ENCODE measurements at regions not wholly inside any gene's neighbourhood (a gene's known extent, or its start where the extent isn't known, plus 50 kb on each side); places are given as distances from the start of the nearest gene placed in this dataset.
A peak's percentile ranks its signal among the peaks of the same experiment; 100 is the strongest.

GRCh38 chr12:127635838-127636237 lies 631.1 kb upstream of the TMEM132C start:
- H3K27ac ChIP-seq (ENCODE audit: low read depth in 2 of 2, low read length in 2 of 2), result no peak overlapping the region
- H3K9ac ChIP-seq (ENCODE audit: low read length in 3 of 3), result no peak overlapping the region
- H3K4me1 ChIP-seq (ENCODE audit: control insufficient read depth in 2 of 3, insufficient read depth in 2 of 3, low read depth in 1 of 3, low read length in 3 of 3), result no peaks in the 10 kb centered on the region
- DNase-seq (no peak), FAIRE-seq (no peak)
- H3K9me3 ChIP-seq (ENCODE audit: control insufficient read depth in 2 of 3, insufficient read depth in 1 of 3, low read length in 3 of 3), result no peaks in the 10 kb centered on the region
- H3K36me3 ChIP-seq (ENCODE audit: control insufficient read depth in 2 of 3, insufficient read depth in 3 of 3, low read length in 3 of 3), result no peaks in the 10 kb centered on the region
- no peak overlapping the region for H3K4me3 ChIP-seq (ENCODE audit: low read length in 3 of 3)
- intact Hi-C loops (cut with DNase I), result no loop called here
- H3K27me3 ChIP-seq (ENCODE audit: control insufficient read depth, insufficient read depth, low read length), result no peaks in the 10 kb centered on the region
- TF ChIP-seq CTCF (IDR thresholded peaks at IDR 0.05; ENCODE audit: borderline replicate concordance, extremely low read depth, insufficient read depth), result no peak

GRCh38 chr12:127636882-127637281 lies 630.1 kb upstream of the TMEM132C start:
- no peaks in the 10 kb centered on the region for H3K4me1 ChIP-seq (ENCODE audit: control insufficient read depth in 2 of 3, insufficient read depth in 2 of 3, low read depth in 1 of 3, low read length in 3 of 3)
- intact Hi-C loops (cut with DNase I), result no loop called here
- H3K36me3 ChIP-seq (ENCODE audit: control insufficient read depth in 2 of 3, insufficient read depth in 3 of 3, low read length in 3 of 3), result no peaks in the 10 kb centered on the region
- H3K9me3 ChIP-seq (ENCODE audit: control insufficient read depth in 2 of 3, insufficient read depth in 1 of 3, low read length in 3 of 3), result no peaks in the 10 kb centered on the region
- TF ChIP-seq CTCF (IDR thresholded peaks at IDR 0.05; ENCODE audit: borderline replicate concordance, extremely low read depth, insufficient read depth), result no peak
- H3K27me3 ChIP-seq (ENCODE audit: control insufficient read depth, insufficient read depth, low read length), result no peaks in the 10 kb centered on the region
- peak in 2 of 5 donors; percentile 18 to 22 for DNase-seq
- no peak overlapping the region for H3K9ac ChIP-seq (ENCODE audit: low read length in 3 of 3)
- H3K4me3 ChIP-seq (ENCODE audit: low read length in 3 of 3), result no peak overlapping the region
- no peak for FAIRE-seq
- H3K27ac ChIP-seq (ENCODE audit: low read depth in 2 of 2, low read length in 2 of 2), result no peak overlapping the region

GRCh38 chr12:127640181-127640886 lies 626.6 kb upstream of the TMEM132C start:
- H3K27me3 ChIP-seq (ENCODE audit: control insufficient read depth, insufficient read depth, low read length), result no peaks in the 10 kb centered on the region
- H3K4me3 ChIP-seq (ENCODE audit: low read length in 3 of 3), result no peak overlapping the region
- no peaks in the 10 kb centered on the region for H3K4me1 ChIP-seq (ENCODE audit: control insufficient read depth in 2 of 3, insufficient read depth in 2 of 3, low read depth in 1 of 3, low read length in 3 of 3)
- DNase-seq (no peak), FAIRE-seq (no peak)
- H3K9me3 ChIP-seq (ENCODE audit: control insufficient read depth in 2 of 3, insufficient read depth in 1 of 3, low read length in 3 of 3), result no peaks in the 10 kb centered on the region
- TF ChIP-seq CTCF (IDR thresholded peaks at IDR 0.05; ENCODE audit: borderline replicate concordance, extremely low read depth, insufficient read depth), result no peak
- intact Hi-C loops (cut with DNase I), result no loop called here
- no peaks in the 10 kb centered on the region for H3K36me3 ChIP-seq (ENCODE audit: control insufficient read depth in 2 of 3, insufficient read depth in 3 of 3, low read length in 3 of 3)
- H3K9ac ChIP-seq (ENCODE audit: low read length in 3 of 3), result no peak overlapping the region
- no peak overlapping the region for H3K27ac ChIP-seq (ENCODE audit: low read depth in 2 of 2, low read length in 2 of 2)

- Histone ChIP-seq H3K27ac (ENCODE audit: low read depth in 2 of 2, low read length in 2 of 2) (no peak overlapping the region), H3K4me3 (ENCODE audit: low read length in 3 of 3) (no peak overlapping the region), H3K9me3 (ENCODE audit: control insufficient read depth in 2 of 3, insufficient read depth in 1 of 3, low read length in 3 of 3) (no peaks in the 10 kb centered on the region), H3K9ac (ENCODE audit: low read length in 3 of 3) (no peak overlapping the region), H3K27me3 (ENCODE audit: control insufficient read depth, insufficient read depth, low read length) (no peaks in the 10 kb centered on the region), H3K4me1 (ENCODE audit: control insufficient read depth in 2 of 3, insufficient read depth in 2 of 3, low read depth in 1 of 3, low read length in 3 of 3) (no peaks in the 10 kb centered on the region), H3K36me3 (ENCODE audit: control insufficient read depth in 2 of 3, insufficient read depth in 3 of 3, low read length in 3 of 3) (no peaks in the 10 kb centered on the region)
- FAIRE-seq, result no peak
- no peak for TF ChIP-seq CTCF (IDR thresholded peaks at IDR 0.05; ENCODE audit: borderline replicate concordance, extremely low read depth, insufficient read depth)
- intact Hi-C loops (cut with DNase I), result no loop called here
- DNase-seq, result no peak
Measured at GRCh38 chr12:127642208-127642607, 624.8 kb upstream of the TMEM132C start.
